ENCODE measurements at regions not wholly inside any gene's neighbourhood (a gene's known extent, or its start where the extent isn't known, plus 50 kb on each side); places are given as distances from the start of the nearest gene placed in this dataset.

DNA sequence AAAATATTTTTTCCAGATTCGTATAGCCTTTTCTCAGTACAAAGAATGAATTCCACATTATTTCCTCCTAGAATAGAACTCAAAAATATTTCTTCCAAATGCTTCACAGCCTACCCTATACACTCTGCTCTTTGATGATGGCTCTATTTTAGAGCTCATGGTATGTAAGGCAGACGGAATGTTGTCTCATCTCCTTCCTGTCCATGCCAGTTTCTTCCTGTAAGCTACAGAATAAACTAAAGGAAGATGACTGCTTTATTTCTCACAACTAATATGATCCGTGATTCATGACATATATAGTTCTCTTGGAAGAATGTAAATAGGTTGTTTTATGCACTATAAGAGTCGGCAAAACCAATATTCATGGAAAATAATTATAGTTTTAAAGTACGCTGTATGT is 723.1 kb downstream of the CDH11 start:
- WGBS, 2 donors: 81 to 91% methylated on average over 5 of the region's 5 CpGs

GRCh38 chr16:64397945-64398508 is 723.8 kb downstream of the CDH11 start:
- DNase-seq: no peak
- intact Hi-C loops (cut with DNase I): no loop called here
- TF ChIP-seq EP300 (IDR thresholded peaks at IDR 0.05) (no peak), POLR2A (IDR thresholded peaks at IDR 0.05) (no peak), POLR2AphosphoS5 (IDR thresholded peaks at IDR 0.05) (no peak)
- TF ChIP-seq, protein P1, sequence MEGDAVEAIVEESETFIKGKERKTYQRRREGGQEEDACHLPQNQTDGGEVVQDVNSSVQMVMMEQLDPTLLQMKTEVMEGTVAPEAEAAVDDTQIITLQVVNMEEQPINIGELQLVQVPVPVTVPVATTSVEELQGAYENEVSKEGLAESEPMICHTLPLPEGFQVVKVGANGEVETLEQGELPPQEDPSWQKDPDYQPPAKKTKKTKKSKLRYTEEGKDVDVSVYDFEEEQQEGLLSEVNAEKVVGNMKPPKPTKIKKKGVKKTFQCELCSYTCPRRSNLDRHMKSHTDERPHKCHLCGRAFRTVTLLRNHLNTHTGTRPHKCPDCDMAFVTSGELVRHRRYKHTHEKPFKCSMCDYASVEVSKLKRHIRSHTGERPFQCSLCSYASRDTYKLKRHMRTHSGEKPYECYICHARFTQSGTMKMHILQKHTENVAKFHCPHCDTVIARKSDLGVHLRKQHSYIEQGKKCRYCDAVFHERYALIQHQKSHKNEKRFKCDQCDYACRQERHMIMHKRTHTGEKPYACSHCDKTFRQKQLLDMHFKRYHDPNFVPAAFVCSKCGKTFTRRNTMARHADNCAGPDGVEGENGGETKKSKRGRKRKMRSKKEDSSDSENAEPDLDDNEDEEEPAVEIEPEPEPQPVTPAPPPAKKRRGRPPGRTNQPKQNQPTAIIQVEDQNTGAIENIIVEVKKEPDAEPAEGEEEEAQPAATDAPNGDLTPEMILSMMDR (IDR thresholded peaks at IDR 0.05): no peak
- Histone ChIP-seq H3K27me3 (no peaks in the 10 kb centered on the region), H3K27ac (no peak overlapping the region), H3K9me3 (no peaks in the 10 kb centered on the region), H3K4me3 (no peak overlapping the region), H3K36me3 (no peaks in the 10 kb centered on the region), H3K4me1 (no peaks in the 10 kb centered on the region)
- WGBS, 2 donors: 81 to 83% methylated on average over 3 of the region's 3 CpGs

More for the DNA sequence above, 723.1 kb downstream of the CDH11 start:
- H3K9me3 ChIP-seq: no peaks in the 10 kb centered on the region
- no peaks in the 10 kb centered on the region for H3K4me1 ChIP-seq
- no peak overlapping the region for H3K27ac ChIP-seq
- H3K36me3 ChIP-seq: no peaks in the 10 kb centered on the region
- TF ChIP-seq, protein P1 (IDR thresholded peaks at IDR 0.05): no peak
- TF ChIP-seq POLR2A (IDR thresholded peaks at IDR 0.05) (no peak), POLR2AphosphoS5 (IDR thresholded peaks at IDR 0.05) (no peak), EP300 (IDR thresholded peaks at IDR 0.05) (no peak)
- DNase-seq: no peak
- intact Hi-C loops (cut with DNase I): no loop called here
- H3K27me3 ChIP-seq: no peaks in the 10 kb centered on the region
- no peak overlapping the region for H3K4me3 ChIP-seq

DNA sequence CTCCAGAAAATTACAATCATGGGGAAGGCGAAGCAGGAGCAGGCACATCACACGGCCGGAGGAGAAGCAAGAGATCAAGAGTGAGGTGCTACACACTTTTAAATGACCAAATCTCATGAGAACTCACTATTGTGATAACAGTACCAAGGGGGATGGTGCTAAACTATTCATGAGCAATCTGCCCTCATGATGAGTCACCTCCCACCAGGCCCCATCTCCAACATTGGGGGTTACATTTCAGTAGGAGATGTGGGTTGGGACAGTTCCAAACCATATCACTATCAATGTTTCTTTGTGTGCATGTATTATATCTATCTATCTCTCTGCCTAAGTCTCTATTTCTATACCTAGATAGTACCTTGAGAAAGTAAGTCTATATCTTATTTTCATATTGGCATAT is 724.8 kb downstream of the CDH11 start:
- Histone ChIP-seq H3K36me3 (no peaks in the 10 kb centered on the region), H3K27me3 (no peaks in the 10 kb centered on the region), H3K27ac (no peak overlapping the region), H3K4me3 (no peak overlapping the region), H3K9me3 (no peaks in the 10 kb centered on the region), H3K4me1 (peaks cover 0 to under 1% (median 0%) of the 10 kb centered on the region in 4 donors)
- TF ChIP-seq EP300 (IDR thresholded peaks at IDR 0.05): no peak
- TF ChIP-seq POLR2A (IDR thresholded peaks at IDR 0.05): no peak
- TF ChIP-seq, protein P1 (IDR thresholded peaks at IDR 0.05): no peak
- TF ChIP-seq POLR2AphosphoS5 (IDR thresholded peaks at IDR 0.05): no peak
- intact Hi-C loops (cut with DNase I): no loop called here
- WGBS, 2 donors: 95% methylated on average over 3 of the region's 3 CpGs
- no peak for DNase-seq

GRCh38 chr16:64394061-64394460 is 727.8 kb downstream of the CDH11 start:
- no peak for TF ChIP-seq POLR2A (IDR thresholded peaks at IDR 0.05)
- TF ChIP-seq POLR2AphosphoS5 (IDR thresholded peaks at IDR 0.05): no peak
- TF ChIP-seq EP300 (IDR thresholded peaks at IDR 0.05): no peak
- TF ChIP-seq, protein P1 (IDR thresholded peaks at IDR 0.05): no peak
- intact Hi-C loops (cut with DNase I): no loop called here

DNA sequence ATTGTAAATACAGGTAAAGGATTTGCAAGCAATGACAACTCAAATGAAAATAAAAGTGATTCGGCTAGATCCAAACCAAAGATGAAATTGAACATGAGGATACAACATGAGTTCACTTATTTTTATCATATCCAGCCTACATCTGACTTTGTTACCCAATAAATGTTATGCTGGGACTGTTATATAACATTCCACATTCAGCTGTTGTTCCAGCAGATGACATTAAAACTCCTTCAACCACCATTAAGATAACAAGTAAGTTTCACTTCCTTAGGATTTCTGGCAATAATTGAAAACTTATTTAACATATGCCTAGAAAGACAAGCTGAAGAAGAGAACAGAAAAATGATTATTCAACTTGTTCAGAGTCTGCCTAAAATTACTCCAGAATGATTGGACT is 729.4 kb downstream of the CDH11 start:
- no peak overlapping the region for H3K27ac ChIP-seq
- H3K4me1 ChIP-seq: peaks cover 0 to 14% (median 7%) of the 10 kb centered on the region in 4 donors

More at GRCh38 chr16:64394061-64394460, 727.8 kb downstream of the CDH11 start:
- Histone ChIP-seq H3K4me3 (no peak overlapping the region), H3K36me3 (no peaks in the 10 kb centered on the region), H3K27ac (no peak overlapping the region), H3K27me3 (no peaks in the 10 kb centered on the region), H3K9me3 (no peaks in the 10 kb centered on the region), H3K4me1 (peaks cover 0 to 14% (median 7%) of the 10 kb centered on the region in 4 donors)
- 18 to 62% methylated on average over 1 of the region's 1 CpG for whole genome bisulfite sequencing, 2 donors
- DNase-seq: no peak

More for the DNA sequence above, 729.4 kb downstream of the CDH11 start:
- H3K4me3 ChIP-seq: no peak overlapping the region
- 88 to 93% methylated on average over 1 of the region's 1 CpG for WGBS, 2 donors
- no peaks in the 10 kb centered on the region for H3K36me3 ChIP-seq
- intact Hi-C loops (cut with DNase I): no loop called here
- no peaks in the 10 kb centered on the region for H3K27me3 ChIP-seq
- no peak for DNase-seq
- TF ChIP-seq POLR2AphosphoS5 (IDR thresholded peaks at IDR 0.05) (no peak), EP300 (IDR thresholded peaks at IDR 0.05) (no peak), POLR2A (IDR thresholded peaks at IDR 0.05) (no peak)
- H3K9me3 ChIP-seq: no peaks in the 10 kb centered on the region
